ENCODE measurements at regions not wholly inside any gene's neighbourhood (a gene's known extent, or its start where the extent isn't known, plus 50 kb on each side); places are given as distances from the start of the nearest gene placed in this dataset.

- Mint-ChIP-seq H3K27ac (no peak overlapping the region), H3K27me3 (no peaks in the 10 kb centered on the region), H3K4me3 (no peak overlapping the region), H3K9me3 (peaks cover under 1% of the 10 kb centered on the region), H3K36me3 (ENCODE audit: low read depth) (no peaks in the 10 kb centered on the region), H3K4me1 (no peaks in the 10 kb centered on the region)
- DNase-seq = no peak
- CTCF ChIA-PET = no interaction called here
- POLR2A ChIA-PET = no interaction called here
Observed at GRCh38 chr2:223418604-223419199, 183.5 kb downstream of the SCG2 start.

- peaks cover 2% of the 10 kb centered on the region for H3K9me3 Mint-ChIP-seq
- CTCF ChIA-PET = no interaction called here
- no peaks in the 10 kb centered on the region for H3K4me1 Mint-ChIP-seq
- H3K36me3 Mint-ChIP-seq (ENCODE audit: low read depth) = no peaks in the 10 kb centered on the region
- no peak overlapping the region for H3K4me3 Mint-ChIP-seq
- no peak for DNase-seq
- POLR2A ChIA-PET = no interaction called here
- no peaks in the 10 kb centered on the region for H3K27me3 Mint-ChIP-seq
- H3K27ac Mint-ChIP-seq = no peak overlapping the region
Observed at GRCh38 chr2:223420048-223420447, 182.1 kb downstream of the SCG2 start.

GRCh38 chr2:223431479-223431878 is 170.7 kb downstream of the SCG2 start:
- Mint-ChIP-seq H3K4me3 (no peak overlapping the region), H3K9me3 (peaks cover 3% of the 10 kb centered on the region), H3K27me3 (no peaks in the 10 kb centered on the region), H3K36me3 (ENCODE audit: low read depth) (no peaks in the 10 kb centered on the region), H3K27ac (no peak overlapping the region), H3K4me1 (no peaks in the 10 kb centered on the region)
- CTCF ChIA-PET = no interaction called here
- DNase-seq = no peak
- POLR2A ChIA-PET = no interaction called here

GRCh38 chr2:223433461-223433860 is 168.7 kb downstream of the SCG2 start:
- no peaks in the 10 kb centered on the region for H3K27me3 Mint-ChIP-seq
- no peaks in the 10 kb centered on the region for H3K4me1 Mint-ChIP-seq
- no peak overlapping the region for H3K4me3 Mint-ChIP-seq
- ChIA-PET CTCF (no interaction called here), POLR2A (no interaction called here)
- DNase-seq = no peak
- H3K36me3 Mint-ChIP-seq (ENCODE audit: low read depth) = no peaks in the 10 kb centered on the region
- no peak overlapping the region for H3K27ac Mint-ChIP-seq
- no peaks in the 10 kb centered on the region for H3K9me3 Mint-ChIP-seq

GRCh38 chr2:223437788-223438187 is 164.4 kb downstream of the SCG2 start:
- Mint-ChIP-seq H3K4me1 (no peaks in the 10 kb centered on the region), H3K36me3 (ENCODE audit: low read depth) (no peaks in the 10 kb centered on the region), H3K27ac (no peak overlapping the region), H3K9me3 (no peaks in the 10 kb centered on the region), H3K4me3 (no peak overlapping the region), H3K27me3 (no peaks in the 10 kb centered on the region)
- CTCF ChIA-PET = no interaction called here
- no peak for DNase-seq
- POLR2A ChIA-PET = no interaction called here

- Mint-ChIP-seq H3K27me3 (no peaks in the 10 kb centered on the region), H3K4me3 (no peak overlapping the region), H3K9me3 (no peaks in the 10 kb centered on the region), H3K27ac (no peak overlapping the region), H3K36me3 (ENCODE audit: low read depth) (no peaks in the 10 kb centered on the region), H3K4me1 (no peaks in the 10 kb centered on the region)
- ChIA-PET POLR2A (no interaction called here), CTCF (no interaction called here)
- DNase-seq = no peak
Observed at GRCh38 chr2:223439184-223439583, 163.0 kb downstream of the SCG2 start.

- ChIA-PET CTCF (no interaction called here), POLR2A (no interaction called here)
- Mint-ChIP-seq H3K4me3 (no peak overlapping the region), H3K27me3 (no peaks in the 10 kb centered on the region), H3K9me3 (no peaks in the 10 kb centered on the region), H3K36me3 (ENCODE audit: low read depth) (no peaks in the 10 kb centered on the region), H3K27ac (no peak overlapping the region), H3K4me1 (no peaks in the 10 kb centered on the region)
- DNase-seq = no peak
Observed at GRCh38 chr2:223439786-223440185, 162.4 kb downstream of the SCG2 start.

GRCh38 chr2:223442847-223443246 is 159.3 kb downstream of the SCG2 start:
- CTCF ChIA-PET = no interaction called here
- no peaks in the 10 kb centered on the region for H3K4me1 Mint-ChIP-seq
- POLR2A ChIA-PET = no interaction called here

GRCh38 chr2:223450246-223450645 is 151.9 kb downstream of the SCG2 start:
- H3K4me3 Mint-ChIP-seq = no peak overlapping the region
- CTCF ChIA-PET = no interaction called here
- no peaks in the 10 kb centered on the region for H3K36me3 Mint-ChIP-seq (ENCODE audit: low read depth)
- no peak overlapping the region for H3K27ac Mint-ChIP-seq
- POLR2A ChIA-PET = no interaction called here
- H3K9me3 Mint-ChIP-seq = no peaks in the 10 kb centered on the region
- no peaks in the 10 kb centered on the region for H3K4me1 Mint-ChIP-seq
- no peaks in the 10 kb centered on the region for H3K27me3 Mint-ChIP-seq
- DNase-seq = no peak

More at GRCh38 chr2:223442847-223443246, 159.3 kb downstream of the SCG2 start:
- no peak overlapping the region for H3K27ac Mint-ChIP-seq
- DNase-seq = no peak
- H3K4me3 Mint-ChIP-seq = no peak overlapping the region
- no peaks in the 10 kb centered on the region for H3K27me3 Mint-ChIP-seq
- no peaks in the 10 kb centered on the region for H3K9me3 Mint-ChIP-seq
- H3K36me3 Mint-ChIP-seq (ENCODE audit: low read depth) = no peaks in the 10 kb centered on the region

GRCh38 chr2:223457301-223457700 is 144.9 kb downstream of the SCG2 start:
- Mint-ChIP-seq H3K27me3 (no peaks in the 10 kb centered on the region), H3K4me1 (no peaks in the 10 kb centered on the region), H3K36me3 (ENCODE audit: low read depth) (no peaks in the 10 kb centered on the region), H3K4me3 (no peak overlapping the region), H3K27ac (no peak overlapping the region), H3K9me3 (no peaks in the 10 kb centered on the region)
- no peak for DNase-seq
- POLR2A ChIA-PET = no interaction called here
- CTCF ChIA-PET = no interaction called here

- no peak overlapping the region for H3K27ac Mint-ChIP-seq
- H3K9me3 Mint-ChIP-seq = no peaks in the 10 kb centered on the region
- H3K36me3 Mint-ChIP-seq (ENCODE audit: low read depth) = no peaks in the 10 kb centered on the region
- H3K4me1 Mint-ChIP-seq = no peaks in the 10 kb centered on the region
- POLR2A ChIA-PET = no interaction called here
- no peak overlapping the region for H3K4me3 Mint-ChIP-seq
- DNase-seq = no peak
- CTCF ChIA-PET = interaction anchor here (1.3 kb wide), 1 partner anchor 825 kb away, joined by 3 read pairs; no protein-coding TSS in a partner anchor
- H3K27me3 Mint-ChIP-seq = no peaks in the 10 kb centered on the region
Observed at GRCh38 chr2:223459328-223459939, 142.7 kb downstream of the SCG2 start.

GRCh38 chr2:223460209-223460608 is 142.0 kb downstream of the SCG2 start:
- no peaks in the 10 kb centered on the region for H3K4me1 Mint-ChIP-seq
- H3K36me3 Mint-ChIP-seq (ENCODE audit: low read depth) = no peaks in the 10 kb centered on the region
- H3K9me3 Mint-ChIP-seq = no peaks in the 10 kb centered on the region
- H3K27me3 Mint-ChIP-seq = no peaks in the 10 kb centered on the region
- ChIA-PET CTCF (no interaction called here), POLR2A (no interaction called here)
- H3K27ac Mint-ChIP-seq = no peak overlapping the region
- no peak overlapping the region for H3K4me3 Mint-ChIP-seq
- DNase-seq = no peak

GRCh38 chr2:223460774-223461211 is 141.4 kb downstream of the SCG2 start:
- Mint-ChIP-seq H3K27me3 (no peaks in the 10 kb centered on the region), H3K36me3 (ENCODE audit: low read depth) (no peaks in the 10 kb centered on the region)
- CTCF ChIA-PET = no interaction called here

GRCh38 chr2:223464071-223464470 is 138.1 kb downstream of the SCG2 start:
- Mint-ChIP-seq H3K27ac (no peak overlapping the region), H3K36me3 (ENCODE audit: low read depth) (no peaks in the 10 kb centered on the region), H3K27me3 (no peaks in the 10 kb centered on the region), H3K4me3 (no peak overlapping the region), H3K4me1 (no peaks in the 10 kb centered on the region), H3K9me3 (no peaks in the 10 kb centered on the region)
- ChIA-PET POLR2A (no interaction called here), CTCF (no interaction called here)
- no peak for DNase-seq

More at GRCh38 chr2:223460774-223461211, 141.4 kb downstream of the SCG2 start:
- Mint-ChIP-seq H3K9me3 (no peaks in the 10 kb centered on the region), H3K27ac (no peak overlapping the region), H3K4me1 (no peaks in the 10 kb centered on the region), H3K4me3 (no peak overlapping the region)
- DNase-seq = no peak
- POLR2A ChIA-PET = no interaction called here
